Left hindlimb (tissue), 1 donor: ENCODE measurements at regions not wholly inside any gene's neighbourhood (a gene's known extent, or its start where the extent isn't known, plus 50 kb on each side); places are given as distances from the start of the nearest gene placed in this dataset.

ENCODE experiments used
- DNase-seq: peaks from one replicate; pipeline ENCODE4 v3.0.0-alpha.2; 2018

DNA sequence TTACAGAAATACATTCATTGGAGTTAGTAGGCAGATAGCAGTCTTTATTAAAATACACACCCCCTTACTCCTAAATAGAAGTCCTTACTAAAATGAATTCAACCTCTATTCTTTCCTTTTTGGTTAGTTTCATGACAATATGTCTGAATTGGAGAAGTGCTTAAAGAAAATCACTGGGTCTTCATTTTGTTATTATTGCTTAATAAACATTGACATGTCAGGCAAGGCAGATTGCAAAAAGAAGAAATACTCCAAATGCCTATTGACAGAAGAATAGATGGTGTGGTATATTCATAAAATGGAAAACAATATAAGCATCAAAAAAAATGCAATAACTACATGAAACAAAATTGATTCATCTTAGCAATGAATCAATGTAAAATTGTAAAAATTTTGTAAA, 135.5 kb downstream of the TMEM26 start:
- no peak for DNase-seq

DNA sequence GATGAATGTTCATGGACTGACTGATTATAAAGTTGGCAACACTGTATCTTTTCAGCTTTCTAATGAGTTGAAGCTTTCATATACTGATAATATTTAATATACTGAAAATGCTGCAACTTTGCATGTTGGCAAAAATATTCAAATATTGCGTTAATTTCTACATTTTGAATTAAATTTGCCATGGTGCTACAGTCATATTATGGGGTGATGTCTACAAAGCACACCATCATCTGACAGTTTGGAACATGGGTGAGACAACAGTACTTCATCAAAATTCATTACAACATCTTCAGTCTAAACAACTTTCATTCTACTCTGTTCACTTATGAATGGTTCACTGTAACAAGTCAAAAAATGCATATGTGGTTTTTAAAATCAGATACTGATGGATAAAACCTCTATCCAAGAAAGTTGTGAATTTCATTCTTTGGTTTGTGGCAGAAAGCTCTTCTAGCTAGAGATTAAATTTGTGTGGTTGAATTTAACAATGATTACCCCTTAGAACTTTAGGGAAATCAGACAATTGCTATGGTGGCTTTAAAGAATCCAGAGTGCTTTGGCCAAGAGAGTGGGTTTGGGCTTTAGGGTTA, 136.4 kb downstream of the TMEM26 start:
- no peak for DNase-seq

DNA sequence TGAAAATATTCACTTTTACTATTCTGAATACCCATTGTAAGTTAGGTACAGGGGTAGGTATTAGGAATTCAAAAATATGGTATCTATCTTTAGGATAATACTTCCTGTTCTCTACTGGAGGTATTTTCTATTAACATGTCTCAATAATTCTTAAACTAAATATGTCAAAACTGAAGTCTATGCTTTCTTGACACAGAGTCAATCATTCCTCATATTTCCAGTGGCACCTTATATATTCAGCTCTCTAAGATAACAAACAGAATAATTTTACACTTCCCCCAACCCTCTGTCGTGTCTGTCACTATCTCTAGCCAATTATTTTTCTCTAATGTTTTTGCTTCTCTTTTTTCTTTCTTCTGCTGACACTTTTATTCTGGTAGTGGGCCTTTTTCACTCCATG, 138.9 kb downstream of the TMEM26 start:
- DNase-seq, result no peak

DNA sequence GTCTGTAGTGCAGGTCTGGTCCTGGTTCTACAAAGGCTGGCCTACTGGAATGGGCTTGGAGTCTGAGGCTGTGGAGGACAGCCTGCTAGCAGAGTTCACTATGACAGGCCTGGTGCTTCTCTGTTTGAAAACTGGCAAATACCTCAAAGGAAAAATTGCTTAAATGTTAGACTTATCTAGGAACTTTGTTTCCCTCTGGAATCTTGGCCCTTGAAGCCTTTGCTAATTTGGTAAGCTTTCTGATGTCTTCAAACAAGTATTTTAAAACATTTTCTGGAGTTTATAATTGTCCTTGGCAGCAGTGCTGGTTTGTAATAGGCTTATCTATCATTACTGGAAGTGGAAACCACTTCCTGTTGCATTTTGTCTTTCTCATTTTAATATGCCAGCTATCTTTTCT, 139.7 kb downstream of the TMEM26 start:
- no peak for DNase-seq

DNA sequence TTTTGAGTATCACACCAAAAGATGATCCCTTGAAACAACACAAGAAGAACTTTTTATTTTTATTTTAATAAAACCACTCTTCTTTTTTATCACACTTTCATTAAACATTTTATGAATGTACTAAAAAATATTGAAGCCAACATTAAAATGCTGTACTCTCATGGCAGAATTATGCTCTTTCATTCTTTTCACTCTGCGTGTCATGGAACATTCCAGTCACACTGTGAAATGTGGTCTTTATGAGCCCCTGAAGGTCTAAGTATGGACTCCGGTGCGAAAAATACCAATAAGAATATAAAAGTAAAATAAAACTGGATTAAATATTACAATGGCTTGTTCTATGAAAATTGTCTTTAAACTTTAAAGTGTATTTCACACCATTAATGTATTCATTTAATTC, 148.4 kb downstream of the TMEM26 start:
- no peak for DNase-seq

DNA sequence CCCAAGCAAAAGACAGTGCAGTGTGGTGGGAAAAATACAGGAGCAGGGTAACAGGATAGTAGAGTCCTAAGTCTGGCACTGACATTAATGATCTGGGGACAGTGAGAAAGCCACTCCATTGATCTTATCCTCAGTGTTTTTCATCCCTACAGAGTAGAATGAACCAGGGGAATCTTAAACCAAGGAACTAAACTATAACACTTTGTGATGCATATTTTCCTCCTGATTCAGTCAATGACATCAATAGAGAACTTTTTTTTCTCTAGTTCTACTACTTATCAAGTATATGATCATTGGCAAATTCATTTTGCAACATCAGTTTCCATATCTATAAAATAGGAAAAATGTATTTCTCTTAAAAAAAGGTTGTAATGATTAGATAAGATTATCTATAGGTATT, 151.1 kb downstream of the TMEM26 start:
- DNase-seq, result no peak

DNA sequence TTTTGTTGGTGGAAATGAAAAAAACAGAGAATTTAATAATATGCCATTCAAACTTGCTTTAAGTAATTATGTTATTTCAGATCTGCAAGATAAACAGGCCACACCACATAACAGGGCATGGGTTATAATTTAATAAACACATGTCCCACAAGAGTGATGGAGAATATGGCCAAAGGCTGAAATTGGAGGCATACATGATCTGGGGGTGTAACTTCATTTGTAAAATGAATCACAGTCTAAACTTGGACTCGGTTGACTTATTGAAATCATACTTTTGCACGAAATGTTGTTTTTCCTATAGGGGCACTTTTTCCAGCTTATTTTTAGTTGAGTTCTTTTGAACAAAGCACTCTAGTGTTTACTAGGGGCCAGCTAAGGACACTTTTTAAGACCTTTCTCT, 151.6 kb downstream of the TMEM26 start:
- DNase-seq, result no peak

DNA sequence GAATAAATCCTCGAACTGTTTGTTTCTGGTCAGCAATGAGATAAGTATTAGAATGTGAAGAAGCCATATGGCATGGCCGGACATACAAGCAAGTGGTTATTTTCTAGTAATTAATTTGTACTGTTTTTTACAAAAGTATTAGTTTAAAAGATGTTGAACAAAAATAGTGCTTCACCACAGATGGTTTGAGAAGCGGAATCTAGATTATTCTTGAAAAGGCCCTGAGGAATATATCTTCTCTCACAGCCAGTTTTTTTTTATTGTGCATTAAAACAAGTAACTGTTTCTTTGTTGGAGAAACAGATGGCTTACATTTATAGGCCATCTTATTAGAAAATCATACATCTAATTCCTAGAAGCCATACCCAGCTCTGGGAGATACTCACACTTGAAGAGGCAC, 153.3 kb downstream of the TMEM26 start:
- DNase-seq, result no peak

DNA sequence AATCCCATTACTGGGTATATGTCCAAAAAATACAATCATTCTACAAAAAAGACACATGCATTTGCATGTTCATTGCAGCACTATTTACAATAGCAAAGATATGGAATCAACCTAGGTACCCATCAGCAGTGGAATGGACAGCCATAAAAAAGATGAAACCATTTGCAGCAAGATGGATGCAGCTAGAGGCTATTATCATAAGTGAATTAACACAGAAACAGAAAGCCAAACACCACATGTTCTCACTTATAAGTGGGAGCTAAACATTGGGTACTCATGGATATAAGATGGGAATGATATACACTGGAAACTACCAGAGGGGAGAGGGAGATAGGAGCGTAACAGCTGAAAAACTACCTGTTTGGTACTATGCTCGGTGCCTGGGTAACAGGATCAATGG, 154.0 kb downstream of the TMEM26 start:
- DNase-seq, result no peak

DNA sequence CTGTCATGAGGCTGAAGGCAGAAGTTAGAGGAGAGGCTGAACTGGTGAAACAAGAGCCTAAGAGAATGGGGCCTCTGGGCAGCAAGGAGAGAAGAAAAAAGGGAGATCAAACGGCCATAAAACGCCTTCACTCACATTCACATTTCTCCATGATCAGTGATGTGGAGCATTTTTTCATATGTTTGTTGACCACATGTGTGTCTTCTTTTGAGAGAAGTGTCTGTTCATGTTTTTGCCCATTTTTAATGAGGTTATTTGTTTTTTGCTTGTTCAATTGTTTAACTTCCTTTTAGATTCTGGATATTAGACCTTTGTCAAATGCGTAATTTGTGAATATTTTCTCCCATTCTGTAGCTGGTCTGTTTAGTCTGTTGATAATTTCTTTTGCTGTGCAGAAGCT, 155.0 kb downstream of the TMEM26 start:
- DNase-seq, result no peak

DNA sequence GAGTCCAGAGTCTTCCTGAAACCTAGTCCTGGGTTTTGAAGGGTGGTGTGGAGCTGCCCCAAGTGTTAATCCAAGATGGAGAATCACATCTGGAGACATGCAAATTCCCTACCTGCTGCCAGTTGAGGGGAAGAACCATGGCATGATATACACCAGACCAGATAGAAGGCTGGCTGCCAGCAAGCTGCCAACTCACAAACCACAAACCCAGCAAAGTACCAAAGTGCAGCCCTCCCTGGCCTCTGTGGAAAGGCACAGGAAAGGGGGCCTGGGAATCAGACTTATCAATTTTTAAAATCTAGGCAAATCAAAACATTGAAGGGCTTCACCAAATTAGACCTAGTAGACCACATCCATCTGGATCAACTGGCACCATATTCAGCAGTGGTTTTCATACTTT, 157.0 kb downstream of the TMEM26 start:
- no peak for DNase-seq

DNA sequence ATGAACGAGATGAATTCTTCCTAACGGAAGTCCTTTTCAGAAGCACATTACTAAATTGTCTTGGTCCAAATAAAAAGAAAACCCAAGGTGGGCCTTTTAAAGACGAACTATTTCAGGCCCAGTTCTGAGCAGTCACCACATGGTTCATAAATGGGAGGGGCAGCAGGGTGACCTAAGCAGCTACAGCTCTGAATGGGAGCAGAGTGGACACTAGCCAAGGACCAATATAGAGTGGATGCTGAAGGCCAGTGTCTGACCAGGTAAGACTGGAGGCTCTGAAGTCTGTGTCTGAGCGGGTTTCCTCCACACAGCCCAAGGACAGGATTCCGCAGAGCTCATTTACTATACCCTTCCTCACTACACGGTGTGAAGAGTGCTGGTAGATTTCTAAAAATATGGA, 159.1 kb downstream of the TMEM26 start:
- no peak for DNase-seq

DNA sequence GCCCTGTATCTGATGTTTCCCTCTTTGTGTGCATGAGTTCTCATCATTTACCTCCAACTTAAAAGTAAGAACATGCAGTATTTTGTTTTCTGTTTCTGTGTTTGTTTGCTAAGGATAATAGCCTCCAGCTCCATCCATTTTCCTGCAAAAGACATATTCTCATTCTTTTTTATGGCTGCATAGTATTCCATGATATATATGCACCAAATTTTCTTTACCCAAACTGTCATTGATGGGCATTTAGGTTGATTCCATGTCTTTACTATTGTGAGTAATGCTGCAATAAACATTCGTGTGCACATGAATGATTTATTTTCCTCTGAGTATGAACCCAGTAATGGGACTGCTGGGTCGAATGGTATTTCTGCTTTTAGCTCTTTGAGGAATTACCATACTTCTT, 163.4 kb downstream of the TMEM26 start:
- no peak for DNase-seq

DNA sequence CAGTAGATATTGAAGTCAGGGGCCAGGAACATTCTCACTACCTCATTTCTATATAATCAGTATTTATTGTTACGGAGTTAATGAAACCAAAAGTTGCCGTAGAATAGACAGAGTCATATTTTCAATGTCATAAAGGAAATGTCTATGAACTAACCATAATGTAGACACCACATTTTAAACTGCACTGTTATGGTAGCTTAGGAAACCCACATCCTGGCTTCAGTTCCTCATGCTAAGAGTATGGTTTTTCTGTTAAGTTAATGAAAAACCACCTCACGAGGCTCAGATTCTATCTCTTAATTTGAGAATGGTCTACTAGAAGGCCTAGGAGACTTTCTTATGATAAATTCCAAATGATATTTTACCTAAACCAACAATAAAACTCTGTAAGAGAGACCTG, 166.5 kb downstream of the TMEM26 start:
- DNase-seq, result no peak

DNA sequence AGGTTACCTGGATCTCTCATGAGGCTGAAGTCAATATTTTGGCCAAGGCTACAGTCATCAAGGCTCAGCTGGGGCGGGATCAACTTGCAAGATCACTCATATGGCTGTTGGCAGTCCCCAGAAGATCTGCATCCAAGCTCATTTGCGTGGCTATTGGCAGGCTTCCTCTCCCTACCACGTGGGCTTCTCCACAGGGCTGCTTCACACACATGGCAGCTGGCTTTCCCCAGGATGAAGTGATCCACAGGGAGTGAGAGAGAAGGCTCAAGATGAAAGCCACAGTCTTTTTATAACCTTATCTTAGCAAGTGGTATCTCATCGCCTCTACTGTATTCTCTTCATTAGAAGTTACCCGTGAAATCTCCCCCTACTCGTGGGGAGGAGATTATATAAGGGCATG, 167.4 kb downstream of the TMEM26 start:
- DNase-seq, result no peak

DNA sequence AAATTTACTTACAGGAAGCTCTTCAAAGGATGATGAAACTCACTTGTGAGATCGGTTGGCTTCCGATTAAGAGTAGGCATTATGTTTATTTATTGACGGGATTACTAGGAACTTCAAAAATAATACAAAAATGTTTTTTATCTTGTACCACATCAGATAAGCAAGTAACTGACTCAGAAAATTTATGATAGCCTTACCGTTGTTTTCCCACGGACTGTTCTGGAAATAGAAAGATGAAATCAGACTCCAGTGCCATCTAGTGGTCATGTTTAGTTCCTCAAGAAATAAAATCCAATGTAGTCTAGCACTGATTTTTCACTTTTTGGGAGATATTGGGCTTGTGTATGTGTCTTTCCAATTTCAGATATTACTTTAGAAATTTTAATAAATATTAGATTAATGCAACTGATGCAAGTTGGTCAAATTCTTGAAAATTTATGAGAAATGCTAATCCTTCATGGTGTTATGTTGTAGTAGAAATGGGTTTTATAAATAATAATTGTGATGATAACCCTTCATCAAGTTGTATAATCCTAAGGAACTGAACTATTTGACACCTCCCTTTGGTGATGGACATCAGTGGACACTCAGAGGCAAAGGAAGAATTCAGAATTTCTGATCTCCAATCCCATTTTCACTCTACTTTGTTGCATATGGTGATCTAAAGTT, 168.8 kb downstream of the TMEM26 start:
- DNase-seq, result no peak

DNA sequence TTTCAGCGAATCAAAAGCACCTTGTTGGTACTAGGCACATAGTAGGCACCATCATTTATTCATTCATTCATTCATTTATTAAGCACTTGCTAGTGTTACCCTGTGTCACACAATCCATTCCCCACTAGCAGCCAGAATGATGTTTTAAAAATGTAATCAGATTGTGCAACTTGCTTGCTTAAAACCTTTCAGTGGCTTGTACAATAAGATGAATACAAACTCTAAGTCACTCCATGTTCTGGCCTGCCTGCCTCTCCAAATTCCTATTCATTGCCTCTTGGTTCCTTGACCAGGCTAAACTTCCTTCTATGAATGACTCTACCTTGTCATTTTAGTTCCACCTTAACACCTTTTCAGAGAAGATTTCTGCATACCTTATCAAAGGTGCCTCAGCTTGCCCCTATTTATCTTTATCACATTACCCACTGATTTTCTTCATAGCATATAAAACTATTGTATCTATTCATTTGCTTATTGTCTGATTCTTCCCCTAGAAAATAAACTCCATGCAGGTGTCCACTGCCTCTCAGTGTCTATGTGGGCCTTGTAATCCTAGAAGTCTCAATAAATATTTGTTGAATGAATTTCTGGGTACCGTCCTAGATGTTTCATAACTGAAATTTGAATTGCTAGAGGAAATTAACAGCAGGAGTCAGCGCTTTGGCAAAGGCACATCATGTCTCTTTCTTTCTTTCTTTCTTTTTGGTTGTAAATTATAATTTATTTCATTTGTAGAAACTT, 169.5 kb downstream of the TMEM26 start:
- no peak for DNase-seq

DNA sequence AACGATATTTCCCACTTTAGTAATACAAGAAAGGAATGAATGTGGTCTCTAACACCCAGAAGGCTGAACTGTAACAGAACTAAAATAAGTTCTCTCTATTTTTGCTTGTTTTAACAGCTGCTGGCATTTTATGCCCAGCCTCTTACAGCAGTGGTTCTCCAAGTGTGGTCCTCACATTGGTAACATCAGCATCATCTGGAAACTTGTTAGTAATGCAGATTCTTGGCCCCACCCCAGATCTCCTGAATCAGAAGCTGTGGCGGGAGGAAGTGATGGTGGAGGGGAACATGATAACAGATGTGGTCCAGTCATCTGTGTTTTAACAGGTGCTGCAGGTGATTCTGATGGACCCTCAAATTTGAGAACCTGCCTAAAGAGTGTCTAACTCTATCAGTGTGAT, 170.1 kb downstream of the TMEM26 start:
- DNase-seq, result no peak

DNA sequence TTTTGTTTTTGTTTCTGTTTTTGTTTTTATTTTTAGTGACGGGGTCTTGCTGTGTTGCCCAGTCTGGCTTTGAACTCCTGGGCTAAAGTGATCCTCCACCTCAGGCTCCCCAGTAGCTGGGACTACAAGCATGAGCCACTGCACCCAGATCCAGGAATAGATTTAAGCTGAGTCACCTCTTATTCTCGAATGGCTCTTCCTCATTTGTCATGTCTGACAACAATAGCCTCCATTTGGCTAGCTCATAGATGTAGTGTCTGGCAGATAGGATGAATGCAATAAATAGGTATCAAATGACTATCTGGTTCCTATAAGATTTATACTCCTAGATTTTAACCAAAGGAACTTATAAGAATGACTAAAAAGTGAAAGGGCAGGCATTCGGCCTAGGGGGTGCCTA, 172.9 kb downstream of the TMEM26 start:
- DNase-seq, result no peak

DNA sequence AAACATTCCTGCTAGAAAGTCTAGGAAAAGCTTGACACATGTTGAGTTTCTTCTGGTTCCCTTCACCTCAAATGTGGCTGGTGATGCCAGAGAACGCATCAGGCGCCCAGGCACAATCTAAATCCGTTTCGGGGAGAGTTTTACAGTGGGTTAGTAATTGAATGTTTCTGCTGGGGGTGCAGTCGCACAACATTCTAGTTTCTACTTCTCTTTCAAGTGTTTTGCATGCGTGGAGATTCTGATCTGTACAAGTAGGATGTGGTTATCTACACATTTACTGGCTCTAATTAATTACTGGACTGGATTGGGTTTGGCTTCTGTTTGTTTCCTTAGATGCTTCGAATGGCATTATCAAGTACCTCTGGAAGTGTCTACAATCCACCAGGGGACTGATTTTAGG, 173.8 kb downstream of the TMEM26 start:
- no peak for DNase-seq

DNA sequence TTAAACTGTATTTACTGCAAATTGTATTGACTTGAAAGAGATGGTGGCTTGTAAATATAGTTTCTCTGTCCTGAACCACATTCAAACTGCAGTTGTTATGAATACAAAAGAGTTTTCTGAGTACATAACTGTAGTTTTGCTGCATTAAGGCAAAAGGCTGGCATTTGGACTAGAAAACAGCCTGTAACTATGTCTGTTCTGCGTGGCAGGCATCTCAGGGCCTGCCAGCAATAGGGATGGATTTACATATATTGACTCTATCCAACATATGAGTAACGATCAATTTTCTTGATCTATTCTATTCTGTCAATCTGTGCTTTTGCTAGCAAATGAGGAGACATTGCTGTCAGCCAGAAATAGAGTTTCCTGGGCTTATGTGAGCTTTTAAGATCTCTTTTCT, 174.6 kb downstream of the TMEM26 start:
- DNase-seq, result no peak

DNA sequence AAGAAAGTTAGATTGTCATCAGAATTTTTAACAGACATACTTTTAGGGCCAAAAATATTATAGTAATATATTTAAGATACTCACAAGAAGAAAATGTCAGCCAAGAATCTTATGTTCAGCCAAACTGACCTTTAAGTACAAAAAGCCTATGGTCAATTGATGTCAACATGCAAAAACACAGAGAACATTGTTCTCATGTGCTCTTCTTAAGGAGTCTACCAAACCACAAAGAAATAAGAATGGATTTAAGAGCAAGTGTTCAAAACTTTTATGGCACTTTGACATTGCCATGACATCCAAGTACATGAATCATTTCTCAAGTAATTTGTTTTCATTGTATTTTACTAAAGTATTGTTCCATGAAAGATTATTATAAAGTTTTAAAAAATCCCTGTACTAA, 180.4 kb downstream of the TMEM26 start:
- DNase-seq, result no peak

DNA sequence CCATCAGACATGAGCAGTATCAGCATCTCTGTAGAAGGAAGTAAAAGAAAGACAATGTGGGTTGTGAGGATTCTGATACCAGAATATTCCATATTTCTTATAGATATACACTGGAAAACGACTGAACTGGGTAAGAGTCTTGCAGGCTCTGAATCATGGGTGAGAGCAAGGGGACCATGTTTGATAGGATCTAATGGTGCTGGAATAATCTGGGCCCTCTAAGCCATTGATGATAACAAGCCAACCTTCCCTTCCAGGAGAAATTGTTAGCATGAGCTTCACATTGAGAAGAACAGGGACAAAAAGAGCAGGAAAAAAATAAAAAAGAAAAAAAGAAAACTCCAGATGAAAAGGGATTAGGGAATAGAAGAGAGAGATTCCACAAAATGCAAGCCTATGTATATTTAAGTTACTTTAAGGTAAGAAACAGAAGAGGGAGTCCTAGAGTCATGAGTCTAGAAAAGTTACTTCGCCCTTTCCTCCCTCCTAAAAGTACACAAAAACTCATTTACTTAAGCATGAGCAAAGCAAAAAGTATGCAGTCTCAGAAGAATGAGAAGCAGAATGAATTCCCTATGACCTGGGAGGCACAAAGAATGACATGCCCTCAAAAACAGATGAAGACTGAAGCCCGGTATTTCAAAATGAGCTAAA, 181.9 kb downstream of the TMEM26 start:
- no peak for DNase-seq

DNA sequence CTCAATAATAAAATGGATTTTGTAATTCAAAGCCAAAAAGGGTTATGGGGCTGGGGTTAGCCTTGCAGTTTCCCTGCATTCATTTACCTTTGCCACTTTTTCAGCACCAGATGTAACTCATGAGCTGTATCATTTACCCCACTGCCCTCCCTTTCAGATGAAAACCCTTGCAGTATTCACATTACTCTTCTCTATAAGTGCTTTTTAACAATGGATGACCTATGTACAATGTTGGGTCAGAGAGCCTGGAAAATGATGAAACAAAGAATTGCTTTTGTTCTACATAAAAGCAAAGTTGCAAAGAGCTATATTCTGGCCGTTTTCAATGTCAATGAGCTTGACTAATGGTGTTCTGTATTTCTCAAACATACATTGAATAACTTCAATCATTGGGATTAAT, 189.7 kb downstream of the TMEM26 start:
- no peak for DNase-seq
